GM12864 (cell line): ENCODE measurements at regions not wholly inside any gene's neighbourhood (a gene's known extent, or its start where the extent isn't known, plus 50 kb on each side); places are given as distances from the start of the nearest gene placed in this dataset.

ENCODE experiments used
- DNase-seq: peaks from one replicate; pipeline ENCODE4 v3.0.0-alpha.2; 2011; ENCODE audit warnings: low read depth
- H3K4me3 ChIP-seq: 2 replicates; pipeline ENCODE4 v1.5.1; 2011; ENCODE audit warnings: mild to moderate bottlenecking, low read depth, low read length, control low read depth
- TF ChIP-seq, protein P1 (sequence below): IDR thresholded peaks from 2 replicates; pipeline ENCODE4 v1.5.1; 2011; ENCODE audit warnings: low read depth, mild to moderate bottlenecking, moderate library complexity, low read length, control low read depth, inconsistent platforms; ENCODE audit errors: missing control alignments

DNA sequence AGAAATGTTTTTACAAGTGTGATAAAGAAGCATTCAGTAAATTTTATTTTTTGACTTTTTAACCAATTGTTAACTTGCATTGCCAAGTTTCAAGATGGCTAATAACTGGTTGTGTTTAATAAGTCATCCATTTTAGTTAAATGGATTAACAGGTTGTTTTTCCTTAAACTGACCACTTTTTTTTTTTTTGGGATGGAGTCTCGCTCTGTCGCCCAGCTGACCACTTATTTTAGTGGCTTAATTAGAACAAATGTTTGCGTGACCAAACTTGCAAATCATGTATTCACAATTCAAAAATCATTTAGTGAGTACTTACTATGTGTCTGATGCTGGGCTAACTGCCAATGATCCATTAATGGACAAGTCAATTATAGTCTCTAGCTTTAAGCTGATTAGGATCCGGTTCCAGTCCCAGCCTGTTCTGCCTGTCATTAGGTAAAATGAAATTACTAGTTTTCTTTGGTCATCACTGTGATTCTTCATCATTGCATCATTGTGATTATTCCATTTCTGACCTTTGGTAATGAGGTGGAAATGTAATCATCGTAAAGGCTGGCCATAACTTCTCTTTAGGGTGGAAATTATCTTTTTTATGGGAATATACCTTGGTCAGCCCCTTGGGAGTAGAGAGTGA is 729.2 kb upstream of the MARCKS start:
- TF ChIP-seq, protein P1, sequence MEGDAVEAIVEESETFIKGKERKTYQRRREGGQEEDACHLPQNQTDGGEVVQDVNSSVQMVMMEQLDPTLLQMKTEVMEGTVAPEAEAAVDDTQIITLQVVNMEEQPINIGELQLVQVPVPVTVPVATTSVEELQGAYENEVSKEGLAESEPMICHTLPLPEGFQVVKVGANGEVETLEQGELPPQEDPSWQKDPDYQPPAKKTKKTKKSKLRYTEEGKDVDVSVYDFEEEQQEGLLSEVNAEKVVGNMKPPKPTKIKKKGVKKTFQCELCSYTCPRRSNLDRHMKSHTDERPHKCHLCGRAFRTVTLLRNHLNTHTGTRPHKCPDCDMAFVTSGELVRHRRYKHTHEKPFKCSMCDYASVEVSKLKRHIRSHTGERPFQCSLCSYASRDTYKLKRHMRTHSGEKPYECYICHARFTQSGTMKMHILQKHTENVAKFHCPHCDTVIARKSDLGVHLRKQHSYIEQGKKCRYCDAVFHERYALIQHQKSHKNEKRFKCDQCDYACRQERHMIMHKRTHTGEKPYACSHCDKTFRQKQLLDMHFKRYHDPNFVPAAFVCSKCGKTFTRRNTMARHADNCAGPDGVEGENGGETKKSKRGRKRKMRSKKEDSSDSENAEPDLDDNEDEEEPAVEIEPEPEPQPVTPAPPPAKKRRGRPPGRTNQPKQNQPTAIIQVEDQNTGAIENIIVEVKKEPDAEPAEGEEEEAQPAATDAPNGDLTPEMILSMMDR: no peak
- no peak for DNase-seq
- H3K4me3 ChIP-seq: no peak overlapping the region

DNA sequence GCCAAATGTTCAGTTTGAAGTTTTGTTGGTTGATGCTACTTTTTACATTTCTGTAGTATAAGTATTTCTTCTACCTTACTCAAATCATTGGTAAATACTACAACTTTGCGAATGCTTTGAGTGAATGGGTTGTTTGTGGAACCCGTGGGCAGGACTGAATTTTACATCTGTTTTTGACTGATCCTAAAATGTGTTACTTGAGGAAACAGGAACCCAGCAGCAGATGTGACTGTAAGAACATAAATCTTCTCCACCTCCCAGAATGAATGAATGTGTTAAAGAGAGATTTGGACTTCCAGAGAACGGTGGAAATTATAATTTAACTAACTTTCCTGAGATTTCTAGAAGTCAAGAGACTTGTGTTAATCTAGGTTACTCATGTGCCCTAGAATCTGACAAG is 728.5 kb upstream of the MARCKS start:
- no peak for DNase-seq
- TF ChIP-seq, protein P1: no peak

DNA sequence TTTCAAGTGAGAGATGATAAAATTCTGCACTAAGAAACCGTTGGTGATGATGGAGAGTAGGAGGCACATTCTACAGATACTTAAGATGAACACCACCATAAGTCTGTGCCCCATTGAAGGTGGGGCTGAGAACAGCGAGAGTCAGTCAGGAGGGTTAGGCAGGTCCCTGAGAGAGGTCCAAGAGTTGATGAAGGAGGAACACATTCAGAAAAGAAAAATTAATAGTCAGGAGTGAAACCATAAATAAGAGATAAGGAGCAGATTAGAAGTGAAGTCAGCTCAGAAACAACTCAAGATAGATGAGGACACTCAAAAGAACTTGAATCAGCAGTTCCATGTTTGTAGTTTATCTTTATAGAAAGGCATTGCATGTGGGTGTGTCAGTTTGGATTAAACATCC is 727.2 kb upstream of the MARCKS start:
- DNase-seq: no peak
- no peak overlapping the region for H3K4me3 ChIP-seq
- TF ChIP-seq, protein P1: no peak

More for the DNA sequence above, 728.5 kb upstream of the MARCKS start:
- no peak overlapping the region for H3K4me3 ChIP-seq

DNA sequence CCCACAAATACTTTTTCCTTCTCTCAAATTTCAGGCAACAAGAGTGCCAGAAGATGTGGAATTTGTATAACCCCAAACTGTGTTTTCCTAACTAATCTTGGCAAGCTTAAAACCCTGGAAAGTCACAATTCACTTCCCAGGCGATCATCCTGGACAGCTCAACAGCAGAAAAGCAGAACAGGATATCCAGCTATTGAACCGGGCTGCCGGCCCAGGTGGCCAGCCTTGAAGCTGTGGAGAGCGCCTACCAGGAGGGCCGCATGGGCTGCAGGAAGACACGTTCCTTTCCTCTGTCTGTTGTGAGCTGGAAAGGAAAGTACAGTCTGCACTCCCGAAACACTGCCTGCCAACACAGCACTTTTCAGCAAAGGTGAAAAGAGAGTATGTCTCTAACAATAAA is 719.7 kb upstream of the MARCKS start:
- TF ChIP-seq, protein P1: no peak
- no peak for DNase-seq
- H3K4me3 ChIP-seq: no peak overlapping the region

DNA sequence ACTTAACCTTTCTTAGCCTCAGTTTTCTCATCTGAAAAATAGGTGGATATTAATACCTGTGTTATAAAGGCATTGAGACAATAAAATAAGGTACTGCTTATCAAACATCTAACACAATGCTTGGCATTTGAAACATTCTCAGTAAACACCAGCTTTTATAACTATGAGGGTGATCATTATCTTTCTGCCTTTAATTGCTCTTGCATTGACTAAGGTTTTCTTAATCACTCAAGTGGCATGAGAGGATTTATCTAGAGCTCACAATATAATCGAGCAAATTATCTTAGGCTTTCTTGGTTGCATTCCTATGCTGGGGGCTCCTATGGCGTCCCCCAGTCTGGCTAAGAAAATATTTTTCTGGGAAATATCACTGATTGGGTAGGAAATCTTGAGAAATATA is 716.4 kb upstream of the MARCKS start:
- no peak overlapping the region for H3K4me3 ChIP-seq
- no peak for DNase-seq
- TF ChIP-seq, protein P1: no peak

DNA sequence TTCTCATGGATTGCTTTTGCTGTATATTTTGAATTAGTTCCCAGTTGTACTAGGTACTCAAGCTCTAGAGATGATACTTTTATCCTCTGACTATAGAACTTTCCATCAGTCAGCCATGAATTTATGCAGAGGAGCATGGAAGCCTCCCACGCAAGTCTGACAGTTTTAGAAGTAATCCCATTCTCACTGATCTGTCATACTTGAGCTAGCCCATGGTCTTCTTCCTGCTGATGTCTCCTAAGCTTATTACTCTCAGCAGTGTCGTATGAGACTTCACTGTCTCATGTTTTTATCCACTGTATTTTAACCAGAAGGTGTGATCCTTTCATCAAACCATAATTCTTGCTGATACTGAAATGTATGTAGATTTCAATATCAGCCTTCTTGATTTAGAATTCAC is 715.2 kb upstream of the MARCKS start:
- no peak overlapping the region for H3K4me3 ChIP-seq
- TF ChIP-seq, protein P1: no peak
- DNase-seq: no peak

DNA sequence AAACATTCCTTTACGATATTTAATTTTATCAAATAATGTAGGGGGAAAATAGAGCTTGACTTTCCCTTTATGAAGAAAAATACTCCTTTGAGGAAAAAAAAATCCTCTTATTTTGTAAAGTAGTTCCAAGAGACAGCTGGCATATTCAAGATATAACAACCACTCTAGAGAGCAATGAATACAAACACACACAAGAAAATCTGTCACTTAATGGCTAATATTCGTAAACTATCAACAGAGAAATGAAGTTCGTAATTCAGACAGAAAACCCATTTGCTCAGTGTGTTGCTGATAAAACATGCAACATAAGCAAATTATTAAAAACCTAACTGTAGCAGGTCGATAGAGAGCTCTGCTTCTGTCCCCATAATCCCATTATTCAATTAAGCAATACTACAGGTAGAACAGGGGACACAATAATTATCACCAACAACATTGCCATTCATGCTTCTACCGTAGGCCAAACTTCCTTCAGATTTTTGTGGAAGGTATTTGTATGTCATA is 714.4 kb upstream of the MARCKS start:
- no peak overlapping the region for H3K4me3 ChIP-seq
- TF ChIP-seq, protein P1: no peak
- no peak for DNase-seq
